ENCODE measurements at regions not wholly inside any gene's neighbourhood (a gene's known extent, or its start where the extent isn't known, plus 50 kb on each side); places are given as distances from the start of the nearest gene placed in this dataset.

GRCh38 chr4:32002037-32002747 lies 1282.0 kb downstream of the PCDH7 start:
- DNase-seq, result no peak

GRCh38 chr4:32003548-32003947 lies 1283.4 kb downstream of the PCDH7 start:
- no peak for TF ChIP-seq CTCF (IDR thresholded peaks at IDR 0.05)
- no peaks in the 10 kb centered on the region for H3K27me3 ChIP-seq
- ATAC-seq, result no peak

More at GRCh38 chr4:32002037-32002747, 1282.0 kb downstream of the PCDH7 start:
- ATAC-seq, result no peak
- Histone ChIP-seq H3K27me3 (no peaks in the 10 kb centered on the region), H3K36me3 (no peaks in the 10 kb centered on the region), H3K4me1 (no peaks in the 10 kb centered on the region), H3K27ac (no peak overlapping the region), H3K9me3 (peaks cover 0 to 3% (median 0%) of the 10 kb centered on the region in 11 donors), H3K4me3 (no peak overlapping the region)
- intact Hi-C loops (cut with DNase I), result no loop called here
- 57 to 66% methylated on average over 6 of the region's 6 CpGs for WGBS, 2 donors
- TF ChIP-seq CTCF (IDR thresholded peaks at IDR 0.05), result no peak

GRCh38 chr4:32010221-32010620 lies 1290.1 kb downstream of the PCDH7 start:
- Histone ChIP-seq H3K27me3 (no peaks in the 10 kb centered on the region), H3K36me3 (no peaks in the 10 kb centered on the region), H3K4me3 (no peak overlapping the region), H3K4me1 (no peaks in the 10 kb centered on the region), H3K27ac (no peak overlapping the region), H3K9me3 (peaks cover 0 to 7% (median 0%) of the 10 kb centered on the region in 11 donors)
- ATAC-seq, result no peak
- 84 to 88% methylated on average over 3 of the region's 3 CpGs for WGBS, 2 donors
- no peak for TF ChIP-seq CTCF (IDR thresholded peaks at IDR 0.05)
- no peak for DNase-seq
- intact Hi-C loops (cut with DNase I), result no loop called here

More at GRCh38 chr4:32003548-32003947, 1283.4 kb downstream of the PCDH7 start:
- Histone ChIP-seq H3K4me3 (no peak overlapping the region), H3K9me3 (peaks cover 0 to 3% (median 0%) of the 10 kb centered on the region in 11 donors), H3K36me3 (no peaks in the 10 kb centered on the region), H3K4me1 (no peaks in the 10 kb centered on the region), H3K27ac (no peak overlapping the region)
- intact Hi-C loops (cut with DNase I), result no loop called here
- WGBS, 2 donors, result 81% methylated on average over 1 of the region's 1 CpG
- DNase-seq, result no peak

- no peaks in the 10 kb centered on the region for H3K36me3 ChIP-seq
- no peaks in the 10 kb centered on the region for H3K9me3 ChIP-seq
- intact Hi-C loops (cut with DNase I), result no loop called here
- H3K4me1 ChIP-seq, result no peaks in the 10 kb centered on the region
- DNase-seq (no peak), ATAC-seq (no peak)
- no peak for TF ChIP-seq CTCF (IDR thresholded peaks at IDR 0.05)
- 62 to 63% methylated on average over 1 of the region's 1 CpG for WGBS, 2 donors
- H3K27me3 ChIP-seq, result no peaks in the 10 kb centered on the region
- no peak overlapping the region for H3K27ac ChIP-seq
- H3K4me3 ChIP-seq, result no peak overlapping the region
These were observed 1301.9 kb downstream of the PCDH7 start for GRCh38 chr4:32022071-32022470.
